Natural killer cell (primary cell): ENCODE measurements at regions not wholly inside any gene's neighbourhood (a gene's known extent, or its start where the extent isn't known, plus 50 kb on each side); places are given as distances from the start of the nearest gene placed in this dataset.

Source experiments
- ATAC-seq, 3 donors: fragments of 150-1000 bp in 2 of 3; fragments of 200-7000 bp in 1 of 3; cut with Tn5 transposase; 1 replicate in 1 of 3; 2 replicates in 2 of 3; pipeline ENCODE4 v1.10.0; 2021; ENCODE audit warnings: mild to moderate bottlenecking in 2 of 3, moderate library complexity in 2 of 3
- DNase-seq, 2 donors: peaks; one replicate each; pipeline versions ENCODE4 v3.0.0 to v3.0.0-alpha.2; 2013 to 2021; ENCODE audit warnings: mixed read lengths in 1 of 2
- H3K27ac ChIP-seq: one replicate; pipeline ENCODE4 v1.5.1; 2013; ENCODE audit warnings: mild to moderate bottlenecking, low read length
- H3K27me3 ChIP-seq: one replicate; pipeline ENCODE4 v1.6.1; 2013; ENCODE audit warnings: low read length; ENCODE audit not compliant: control insufficient read depth, insufficient read depth
- H3K36me3 ChIP-seq: one replicate; pipeline ENCODE4 v1.6.1; 2013; ENCODE audit warnings: low read length; ENCODE audit not compliant: control insufficient read depth, insufficient read depth
- H3K4me1 ChIP-seq: one replicate; pipeline ENCODE4 v1.6.1; 2013; ENCODE audit warnings: low read length; ENCODE audit not compliant: control insufficient read depth, insufficient read depth
- H3K4me3 ChIP-seq: one replicate; pipeline ENCODE4 v1.5.1; 2013; ENCODE audit warnings: low read length
- H3K9me3 ChIP-seq: one replicate; pipeline ENCODE4 v1.6.1; 2013; ENCODE audit warnings: low read length; ENCODE audit not compliant: control insufficient read depth, insufficient read depth
- H3K27ac Mint-ChIP-seq, 2 donors: one replicate each; pipeline ENCODE4 v1.8.0; 2022; ENCODE audit warnings: mild to moderate bottlenecking in 2 of 2, mixed read lengths in 2 of 2, moderate library complexity in 1 of 2
- H3K27me3 Mint-ChIP-seq, 2 donors: one replicate each; pipeline ENCODE4 v1.8.0; 2022; ENCODE audit warnings: low read depth in 2 of 2, mixed read lengths in 2 of 2
- H3K36me3 Mint-ChIP-seq: one replicate; pipeline ENCODE4 v1.8.0; 2022; ENCODE audit warnings: mixed read lengths
- H3K4me1 Mint-ChIP-seq, 2 donors: one replicate each; pipeline ENCODE4 v1.8.0; 2022; ENCODE audit warnings: mixed read lengths in 2 of 2
- H3K4me3 Mint-ChIP-seq: one replicate; pipeline ENCODE4 v1.8.0; 2022; ENCODE audit warnings: mild to moderate bottlenecking, moderate library complexity, mixed read lengths
- H3K9me3 Mint-ChIP-seq, 2 donors: one replicate each; pipeline ENCODE4 v1.8.0; 2022; ENCODE audit warnings: mixed read lengths in 2 of 2
- CTCF ChIP-seq: fragments of 200-600 bp; IDR thresholded peaks from one replicate; pipeline ENCODE4 v1.8.0; 2022; ENCODE audit warnings: antibody characterized with exemption
- WGBS: methylation state at CpG from one replicate; pipeline ENCODE4 v1.1.7; 2013; ENCODE audit warnings: missing lambda C conversion rate; ENCODE audit not compliant: insufficient coverage; 5-methylcytosine and 5-hydroxymethylcytosine counted together
- intact Hi-C: fragments of 100-400 bp; cut with micrococcal nuclease; formaldehyde crosslinking; loops from one replicate; pipeline ENCODE4 v1.14.2; 2022

- Histone ChIP-seq H3K36me3 (no peaks in the 10 kb centered on the region), H3K4me1 (no peaks in the 10 kb centered on the region), H3K4me3 (no peak overlapping the region), H3K27me3 (no peaks in the 10 kb centered on the region), H3K27ac (no peak overlapping the region), H3K9me3 (no peaks in the 10 kb centered on the region)
- Mint-ChIP-seq H3K36me3 (no peaks in the 10 kb centered on the region), H3K4me3 (no peak overlapping the region), H3K27ac (no peak overlapping the region), H3K27me3 (peaks cover 0 to 5% of the 10 kb centered on the region in 2 donors), H3K9me3 (no peaks in the 10 kb centered on the region), H3K4me1 (no peaks in the 10 kb centered on the region)
- ATAC-seq (no peak), DNase-seq (no peak)
- intact Hi-C loops = no loop called here
- TF ChIP-seq CTCF = no peak
Observed at GRCh38 chr5:56302027-56302426, 68.9 kb upstream of the ANKRD55 start.

GRCh38 chr5:56301069-56301468 is 67.9 kb upstream of the ANKRD55 start:
- no peak overlapping the region for H3K4me3 Mint-ChIP-seq
- DNase-seq = no peak
- no peaks in the 10 kb centered on the region for H3K9me3 Mint-ChIP-seq
- WGBS = 100% methylated on average over 1 of the region's 2 CpGs
- H3K36me3 ChIP-seq = no peaks in the 10 kb centered on the region
- H3K27ac Mint-ChIP-seq = no peak overlapping the region
- H3K4me1 ChIP-seq = no peaks in the 10 kb centered on the region
- no peak for TF ChIP-seq CTCF
- H3K27ac ChIP-seq = no peak overlapping the region
- intact Hi-C loops = no loop called here
- H3K4me1 Mint-ChIP-seq = no peaks in the 10 kb centered on the region
- H3K27me3 Mint-ChIP-seq = peaks cover 0 to under 1% of the 10 kb centered on the region in 2 donors
- no peaks in the 10 kb centered on the region for H3K9me3 ChIP-seq
- no peak overlapping the region for H3K4me3 ChIP-seq
- ATAC-seq = no peak
- no peaks in the 10 kb centered on the region for H3K27me3 ChIP-seq
- no peaks in the 10 kb centered on the region for H3K36me3 Mint-ChIP-seq

GRCh38 chr5:56299212-56299611 is 66.1 kb upstream of the ANKRD55 start:
- H3K4me1 Mint-ChIP-seq = no peaks in the 10 kb centered on the region
- H3K4me3 ChIP-seq = no peak overlapping the region
- DNase-seq (no peak), ATAC-seq (no peak)
- no peak for TF ChIP-seq CTCF
- H3K4me3 Mint-ChIP-seq = no peak overlapping the region
- H3K27ac Mint-ChIP-seq = no peak overlapping the region
- no peaks in the 10 kb centered on the region for H3K9me3 Mint-ChIP-seq
- WGBS = 91% methylated on average over 5 of the region's 5 CpGs
- intact Hi-C loops = no loop called here
- H3K27me3 Mint-ChIP-seq = no peaks in the 10 kb centered on the region
- H3K36me3 ChIP-seq = no peaks in the 10 kb centered on the region
- no peaks in the 10 kb centered on the region for H3K36me3 Mint-ChIP-seq
- no peaks in the 10 kb centered on the region for H3K9me3 ChIP-seq
- no peaks in the 10 kb centered on the region for H3K27me3 ChIP-seq
- no peak overlapping the region for H3K27ac ChIP-seq
- no peaks in the 10 kb centered on the region for H3K4me1 ChIP-seq

GRCh38 chr5:56298336-56299090 is 65.4 kb upstream of the ANKRD55 start:
- no peaks in the 10 kb centered on the region for H3K4me1 ChIP-seq
- H3K36me3 ChIP-seq = no peaks in the 10 kb centered on the region
- DNase-seq = no peak
- no peaks in the 10 kb centered on the region for H3K4me1 Mint-ChIP-seq
- 91% methylated on average over 8 of the region's 8 CpGs for WGBS
- no peak overlapping the region for H3K4me3 ChIP-seq
- ATAC-seq = no peak
- no peak overlapping the region for H3K27ac Mint-ChIP-seq
- no peaks in the 10 kb centered on the region for H3K9me3 ChIP-seq
- TF ChIP-seq CTCF = no peak
- no peak overlapping the region for H3K27ac ChIP-seq
- no peak overlapping the region for H3K4me3 Mint-ChIP-seq
- no peaks in the 10 kb centered on the region for H3K27me3 ChIP-seq
- H3K9me3 Mint-ChIP-seq = no peaks in the 10 kb centered on the region
- intact Hi-C loops = no loop called here
- H3K27me3 Mint-ChIP-seq = no peaks in the 10 kb centered on the region
- no peaks in the 10 kb centered on the region for H3K36me3 Mint-ChIP-seq
